ENCODE measurements at regions not wholly inside any gene's neighbourhood (a gene's known extent, or its start where the extent isn't known, plus 50 kb on each side); places are given as distances from the start of the nearest gene placed in this dataset.

GRCh38 chr6:14716499-14717146, 529.2 kb upstream of the JARID2 start:
- ChIA-PET POLR2A (no interaction called here), CTCF (no interaction called here)
- no peak for TF ChIP-seq CTCF (IDR thresholded peaks at IDR 0.05; ENCODE audit: insufficient read depth in 1 of 2, low read depth in 1 of 2, low read length in 1 of 2, severe bottlenecking in 1 of 2, unreplicated experiment in 1 of 2)
- Histone ChIP-seq H3K9me3 (no peaks in the 10 kb centered on the region), H3K4me3 (ENCODE audit: low read depth, low read length) (no peak overlapping the region), H3K4me1 (peaks cover 8% of the 10 kb centered on the region), H3K36me3 (ENCODE audit: control insufficient read depth, insufficient read depth, low read length) (no peaks in the 10 kb centered on the region), H3K27me3 (replicated peaks; ENCODE audit: control insufficient read depth, insufficient read depth, low read length) (no peaks in the 10 kb centered on the region)
- DNase-seq, result no peak
- H3K27me3 Mint-ChIP-seq (ENCODE audit: insufficient read depth, unreplicated experiment), result no peaks in the 10 kb centered on the region
- no TSS peak for BruUV-seq (replicated peaks)
- intact Hi-C loops (cut with micrococcal nuclease; ENCODE audit: unreplicated experiment), result no loop called here
- no peaks in the 10 kb centered on the region for H3K9me3 Mint-ChIP-seq (ENCODE audit: unreplicated experiment)
- H3K27ac Mint-ChIP-seq (ENCODE audit: unreplicated experiment), result no peak overlapping the region
- H3K4me1 Mint-ChIP-seq (ENCODE audit: low read depth, unreplicated experiment), result peaks cover 11% of the 10 kb centered on the region
- no peaks in the 10 kb centered on the region for H3K36me3 Mint-ChIP-seq (ENCODE audit: insufficient read depth, unreplicated experiment)
- no peak overlapping the region for H3K4me3 Mint-ChIP-seq (ENCODE audit: unreplicated experiment)

- Histone ChIP-seq H3K4me1 (peaks cover 8% of the 10 kb centered on the region), H3K36me3 (ENCODE audit: control insufficient read depth, insufficient read depth, low read length) (no peaks in the 10 kb centered on the region), H3K4me3 (ENCODE audit: low read depth, low read length) (no peak overlapping the region), H3K27me3 (replicated peaks; ENCODE audit: control insufficient read depth, insufficient read depth, low read length) (no peaks in the 10 kb centered on the region), H3K9me3 (no peaks in the 10 kb centered on the region)
- BruUV-seq (replicated peaks), result no TSS peak
- H3K4me1 Mint-ChIP-seq (ENCODE audit: low read depth, unreplicated experiment), result peaks cover 11% of the 10 kb centered on the region
- no peak for DNase-seq
- H3K36me3 Mint-ChIP-seq (ENCODE audit: insufficient read depth, unreplicated experiment), result no peaks in the 10 kb centered on the region
- no peaks in the 10 kb centered on the region for H3K9me3 Mint-ChIP-seq (ENCODE audit: unreplicated experiment)
- H3K4me3 Mint-ChIP-seq (ENCODE audit: unreplicated experiment), result no peak overlapping the region
- no peaks in the 10 kb centered on the region for H3K27me3 Mint-ChIP-seq (ENCODE audit: insufficient read depth, unreplicated experiment)
- H3K27ac Mint-ChIP-seq (ENCODE audit: unreplicated experiment), result no peak overlapping the region
- no peak for TF ChIP-seq CTCF (IDR thresholded peaks at IDR 0.05; ENCODE audit: insufficient read depth in 1 of 2, low read depth in 1 of 2, low read length in 1 of 2, severe bottlenecking in 1 of 2, unreplicated experiment in 1 of 2)
- intact Hi-C loops (cut with micrococcal nuclease; ENCODE audit: unreplicated experiment), result no loop called here
- POLR2A ChIA-PET, result no interaction called here
- CTCF ChIA-PET, result no interaction called here
Measured at GRCh38 chr6:14717307-14717706, 528.6 kb upstream of the JARID2 start.

GRCh38 chr6:14718861-14719260, 527.0 kb upstream of the JARID2 start:
- no peak for DNase-seq
- Mint-ChIP-seq H3K9me3 (ENCODE audit: unreplicated experiment) (no peaks in the 10 kb centered on the region), H3K27ac (ENCODE audit: unreplicated experiment) (no peak overlapping the region), H3K4me3 (ENCODE audit: unreplicated experiment) (no peak overlapping the region), H3K4me1 (ENCODE audit: low read depth, unreplicated experiment) (peaks cover 11% of the 10 kb centered on the region), H3K27me3 (ENCODE audit: insufficient read depth, unreplicated experiment) (no peaks in the 10 kb centered on the region), H3K36me3 (ENCODE audit: insufficient read depth, unreplicated experiment) (no peaks in the 10 kb centered on the region)
- no peaks in the 10 kb centered on the region for H3K9me3 ChIP-seq
- peaks cover 8% of the 10 kb centered on the region for H3K4me1 ChIP-seq
- H3K4me3 ChIP-seq (ENCODE audit: low read depth, low read length), result no peak overlapping the region
- H3K27me3 ChIP-seq (replicated peaks; ENCODE audit: control insufficient read depth, insufficient read depth, low read length), result no peaks in the 10 kb centered on the region
- CTCF ChIA-PET, result no interaction called here
- no peaks in the 10 kb centered on the region for H3K36me3 ChIP-seq (ENCODE audit: control insufficient read depth, insufficient read depth, low read length)
- TF ChIP-seq CTCF (IDR thresholded peaks at IDR 0.05; ENCODE audit: insufficient read depth in 1 of 2, low read depth in 1 of 2, low read length in 1 of 2, severe bottlenecking in 1 of 2, unreplicated experiment in 1 of 2), result no peak
- intact Hi-C loops (cut with micrococcal nuclease; ENCODE audit: unreplicated experiment), result no loop called here
- no TSS peak for BruUV-seq (replicated peaks)
- POLR2A ChIA-PET, result no interaction called here

All from Caco-2 (cell line).